ENCODE measurements at regions not wholly inside any gene's neighbourhood (a gene's known extent, or its start where the extent isn't known, plus 50 kb on each side); places are given as distances from the start of the nearest gene placed in this dataset.

- no peaks in the 10 kb centered on the region for H3K4me1 ChIP-seq
- DNase-seq: no peak
- no peak for TF ChIP-seq CTCF (IDR thresholded peaks at IDR 0.05)
- H3K9me3 ChIP-seq: no peaks in the 10 kb centered on the region
- no peaks in the 10 kb centered on the region for H3K36me3 ChIP-seq
- no peak overlapping the region for H3K9ac ChIP-seq (ENCODE audit: low read depth in 2 of 2, low read length in 2 of 2)
- no peak overlapping the region for H3K4me3 ChIP-seq
- H3K27me3 ChIP-seq: no peaks in the 10 kb centered on the region
- intact Hi-C loops (cut with DNase I): no loop called here
- H3K27ac ChIP-seq: no peak overlapping the region
Observed at GRCh38 chr13:33380487-33381079, 95.0 kb upstream of the STARD13 start.

DNA sequence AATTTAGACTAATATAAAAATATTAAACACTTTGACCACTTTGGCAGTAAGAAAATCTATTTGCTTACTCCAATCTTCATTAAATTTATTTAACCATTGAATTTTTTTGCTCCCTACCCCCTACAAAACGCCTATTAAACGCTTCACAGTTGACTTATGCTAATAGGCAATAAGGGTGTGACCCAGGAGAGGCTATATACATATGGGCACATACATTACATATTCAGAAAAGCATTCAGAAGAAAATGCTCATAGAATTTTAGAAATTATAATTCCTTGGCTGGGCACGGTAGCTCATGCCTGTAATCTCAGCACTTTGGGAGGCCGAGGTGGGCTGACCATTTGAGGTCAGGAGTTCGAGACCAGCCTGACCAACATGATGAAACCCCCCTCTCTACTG, 95.6 kb upstream of the STARD13 start:
- H3K36me3 ChIP-seq: no peaks in the 10 kb centered on the region
- intact Hi-C loops (cut with DNase I): no loop called here
- H3K9ac ChIP-seq (ENCODE audit: low read depth in 2 of 2, low read length in 2 of 2): no peak overlapping the region
- no peak for DNase-seq
- H3K4me1 ChIP-seq: no peaks in the 10 kb centered on the region
- no peak overlapping the region for H3K27ac ChIP-seq
- H3K27me3 ChIP-seq: no peaks in the 10 kb centered on the region
- TF ChIP-seq CTCF (IDR thresholded peaks at IDR 0.05): no peak
- H3K4me3 ChIP-seq: no peak overlapping the region
- no peaks in the 10 kb centered on the region for H3K9me3 ChIP-seq

DNA sequence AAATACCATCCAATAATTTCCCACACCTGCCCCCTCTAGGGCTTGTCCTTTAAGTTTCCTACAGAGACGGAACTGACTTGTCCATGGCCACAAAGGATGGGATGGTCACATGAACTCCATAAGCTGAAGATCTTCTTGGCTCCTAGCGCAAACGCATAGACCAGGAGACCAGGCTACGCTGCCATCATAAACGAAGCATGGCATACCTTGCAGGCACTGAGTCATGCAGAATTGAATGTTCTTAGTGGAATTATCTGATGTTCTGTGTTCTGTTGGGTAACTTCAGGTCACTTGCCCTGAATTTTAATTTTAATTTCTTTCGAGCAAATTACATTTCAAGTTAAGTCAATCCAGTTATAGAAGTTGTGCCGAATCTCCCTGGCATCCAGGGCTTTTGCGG, 96.4 kb upstream of the STARD13 start:
- Histone ChIP-seq H3K36me3 (no peaks in the 10 kb centered on the region), H3K9ac (ENCODE audit: low read depth in 2 of 2, low read length in 2 of 2) (no peak overlapping the region), H3K27ac (no peak overlapping the region), H3K27me3 (no peaks in the 10 kb centered on the region), H3K9me3 (no peaks in the 10 kb centered on the region), H3K4me1 (no peaks in the 10 kb centered on the region), H3K4me3 (no peak overlapping the region)
- DNase-seq: no peak
- intact Hi-C loops (cut with DNase I): no loop called here
- no peak for TF ChIP-seq CTCF (IDR thresholded peaks at IDR 0.05)

- no peak overlapping the region for H3K9ac ChIP-seq (ENCODE audit: low read depth in 2 of 2, low read length in 2 of 2)
- H3K9me3 ChIP-seq: no peaks in the 10 kb centered on the region
- H3K36me3 ChIP-seq: no peaks in the 10 kb centered on the region
- intact Hi-C loops (cut with DNase I): no loop called here
- no peak for DNase-seq
- no peaks in the 10 kb centered on the region for H3K4me1 ChIP-seq
- H3K27ac ChIP-seq: no peak overlapping the region
- no peaks in the 10 kb centered on the region for H3K27me3 ChIP-seq
- H3K4me3 ChIP-seq: no peak overlapping the region
- TF ChIP-seq CTCF (IDR thresholded peaks at IDR 0.05): no peak
Observed at GRCh38 chr13:33383724-33384577, 98.4 kb upstream of the STARD13 start.

- H3K27ac ChIP-seq: no peak overlapping the region
- no peak overlapping the region for H3K4me3 ChIP-seq
- H3K9me3 ChIP-seq: no peaks in the 10 kb centered on the region
- no peak overlapping the region for H3K9ac ChIP-seq (ENCODE audit: low read depth in 2 of 2, low read length in 2 of 2)
- no peak for TF ChIP-seq CTCF (IDR thresholded peaks at IDR 0.05)
- no peaks in the 10 kb centered on the region for H3K4me1 ChIP-seq
- no peaks in the 10 kb centered on the region for H3K36me3 ChIP-seq
- peak; percentile 34 for DNase-seq
- intact Hi-C loops (cut with DNase I): no loop called here
- H3K27me3 ChIP-seq: no peaks in the 10 kb centered on the region
Observed at GRCh38 chr13:33388286-33388998, 102.9 kb upstream of the STARD13 start.
